ENCODE measurements at regions not wholly inside any gene's neighbourhood (a gene's known extent, or its start where the extent isn't known, plus 50 kb on each side); places are given as distances from the start of the nearest gene placed in this dataset.

GRCh38 chr4:125979950-125980349 is 665.2 kb downstream of the FAT4 start:
- no peak for DNase-seq

GRCh38 chr4:125983168-125983567 is 668.4 kb downstream of the FAT4 start:
- DNase-seq: no peak

- DNase-seq: no peak
Observed at GRCh38 chr4:125985856-125986255, 671.1 kb downstream of the FAT4 start.

- DNase-seq: no peak
Observed at GRCh38 chr4:125986307-125986706, 671.6 kb downstream of the FAT4 start.

DNA sequence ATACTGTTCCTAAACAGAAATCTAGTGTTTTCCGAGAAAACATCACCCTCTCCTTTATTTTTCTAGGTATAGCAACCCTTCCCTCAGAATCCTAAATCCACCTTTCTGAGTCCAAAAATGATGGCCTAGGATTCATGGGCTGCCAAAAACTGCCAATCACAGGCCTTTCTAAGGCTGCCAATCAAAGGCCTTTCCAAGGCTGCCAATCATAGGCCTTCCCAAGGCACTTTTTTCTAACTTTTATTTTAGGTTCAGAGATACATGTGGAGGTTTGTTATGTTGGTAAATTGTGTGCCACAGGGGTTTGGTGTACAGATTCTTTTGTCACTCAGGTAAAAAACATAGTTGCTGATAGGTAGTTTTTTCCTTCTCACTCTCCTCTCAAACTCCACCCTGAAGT is 673.7 kb downstream of the FAT4 start:
- no peak for DNase-seq

DNA sequence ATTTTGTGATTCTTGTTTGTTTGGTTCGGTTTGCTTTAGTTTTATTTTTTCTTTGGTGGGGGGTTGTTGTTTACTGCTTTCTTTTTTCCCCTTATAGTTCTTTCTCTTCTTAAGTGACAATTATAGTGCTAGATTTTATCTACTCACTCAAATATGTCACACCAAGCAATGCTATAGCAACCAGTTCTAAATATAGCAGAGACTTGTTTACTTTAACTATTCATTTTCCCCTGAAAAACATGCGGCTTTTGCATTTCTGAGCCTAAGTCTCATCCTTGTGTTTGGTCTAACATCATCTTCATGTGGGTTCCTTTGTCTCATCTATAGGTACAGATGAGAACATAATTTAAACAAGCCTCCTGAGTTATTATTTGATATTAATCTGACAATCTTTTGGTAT is 676.6 kb downstream of the FAT4 start:
- DNase-seq: no peak

GRCh38 chr4:125992891-125993290 is 678.1 kb downstream of the FAT4 start:
- DNase-seq: no peak

- DNase-seq: no peak
Observed at GRCh38 chr4:125994024-125994423, 679.3 kb downstream of the FAT4 start.

- DNase-seq: no peak
Observed at GRCh38 chr4:125994430-125994829, 679.7 kb downstream of the FAT4 start.

GRCh38 chr4:126004941-126005340 is 690.2 kb downstream of the FAT4 start:
- DNase-seq: no peak

- DNase-seq: no peak
Observed at GRCh38 chr4:126007142-126007541, 692.4 kb downstream of the FAT4 start.

DNA sequence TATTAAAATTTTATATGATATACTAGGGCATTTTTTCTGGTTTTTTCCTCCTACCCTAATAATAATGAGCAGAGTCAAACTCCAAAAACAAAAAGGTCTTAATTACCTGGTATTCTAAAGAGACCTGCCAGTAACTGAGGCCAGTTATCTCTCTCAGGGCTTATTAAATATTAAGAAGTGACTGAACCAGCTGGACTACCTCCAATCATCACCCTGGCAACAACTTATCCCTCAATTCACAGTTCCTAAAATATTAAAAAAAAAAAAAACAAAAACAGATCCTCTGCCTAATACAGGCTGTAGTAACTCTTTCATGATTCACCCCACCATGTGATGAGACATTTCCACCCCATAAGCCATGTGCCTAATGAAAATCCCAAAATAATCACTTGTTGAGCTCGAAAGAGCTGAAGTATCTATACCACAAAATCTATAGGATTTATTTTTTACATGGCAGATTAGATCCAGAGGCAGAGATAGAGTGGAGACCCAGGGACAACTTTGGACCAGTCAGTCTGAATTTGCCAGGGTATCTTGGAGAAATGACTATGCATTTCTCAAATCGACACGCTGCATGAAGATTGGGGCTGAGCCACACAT is 698.0 kb downstream of the FAT4 start:
- no peak for DNase-seq

GRCh38 chr4:126018274-126018673 is 703.5 kb downstream of the FAT4 start:
- no peak for DNase-seq

GRCh38 chr4:126023896-126024295 is 709.1 kb downstream of the FAT4 start:
- DNase-seq: no peak

- DNase-seq: no peak
Observed at GRCh38 chr4:126027601-126028000, 712.8 kb downstream of the FAT4 start.

DNA sequence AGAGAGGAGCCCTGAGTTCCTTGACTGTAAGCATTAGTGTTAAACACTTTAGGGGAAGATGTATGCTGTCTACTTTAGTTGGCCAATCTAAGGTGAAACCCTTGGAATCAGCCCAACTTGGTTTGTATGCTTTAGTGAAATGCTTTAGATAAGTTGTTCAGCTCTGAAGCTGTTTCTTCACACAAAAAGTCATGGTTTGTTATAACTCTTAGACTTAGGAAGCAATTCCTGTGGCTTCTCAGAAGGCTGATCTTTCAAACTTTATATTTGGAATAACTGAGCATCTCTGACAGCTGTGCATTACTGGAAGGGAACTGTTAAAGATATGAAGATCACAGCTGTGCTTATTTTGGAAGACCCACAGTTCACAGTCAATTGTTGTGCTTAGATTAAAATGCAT is 714.1 kb downstream of the FAT4 start:
- no peak for DNase-seq

GRCh38 chr4:126037231-126037630 is 722.5 kb downstream of the FAT4 start:
- no peak for DNase-seq

- DNase-seq: no peak
Observed at GRCh38 chr4:126038502-126039144, 723.9 kb downstream of the FAT4 start.

- DNase-seq: no peak
Observed at GRCh38 chr4:126046081-126046614, 731.4 kb downstream of the FAT4 start.

GRCh38 chr4:126047114-126047513 is 732.4 kb downstream of the FAT4 start:
- no peak for DNase-seq

GRCh38 chr4:126051689-126052424 is 737.1 kb downstream of the FAT4 start:
- no peak for DNase-seq

DNA sequence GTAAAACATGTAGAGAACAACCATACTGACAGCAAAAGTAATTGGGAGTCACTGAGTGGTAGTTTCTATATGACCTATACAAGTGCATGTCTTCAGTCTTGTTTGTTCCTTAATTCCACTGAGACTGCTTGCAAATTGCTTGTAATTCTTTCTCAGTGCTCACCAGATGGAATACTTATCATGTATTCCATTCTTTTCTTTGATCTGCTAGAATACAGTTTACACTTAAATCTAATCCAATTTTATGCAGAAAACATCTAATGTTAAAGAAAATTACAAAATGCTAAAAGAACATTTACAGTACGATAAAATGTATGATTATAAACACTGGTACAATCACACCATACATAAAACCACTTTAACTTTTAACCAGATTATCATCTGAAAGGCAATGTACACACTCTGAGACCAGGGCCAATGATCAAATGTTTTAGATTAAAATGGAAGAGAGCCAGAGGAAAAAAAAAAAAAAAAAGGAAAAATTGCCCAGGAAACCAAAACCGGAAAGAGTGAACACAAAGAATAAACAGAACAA is 741.4 kb downstream of the FAT4 start:
- DNase-seq: no peak

- no peak for DNase-seq
Observed at GRCh38 chr4:126057371-126057770, 742.6 kb downstream of the FAT4 start.

- no peak for DNase-seq
Observed at GRCh38 chr4:126058596-126058995, 743.8 kb downstream of the FAT4 start.
